SK-N-SH treated with all-trans-retinoic acid at 6 μM for 48 hours (cell line): ENCODE measurements at regions not wholly inside any gene's neighbourhood (a gene's known extent, or its start where the extent isn't known, plus 50 kb on each side); places are given as distances from the start of the nearest gene placed in this dataset.

Source experiments
- CSRNP3 ChIP-seq: fragments of 250-450 bp; sonication (Bioruptor Pico); IDR thresholded peaks from 2 replicates; pipeline ENCODE4 v1.5.1; 2021; ENCODE audit warnings: mild to moderate bottlenecking, moderate library complexity
- PPARA ChIP-seq: fragments of 250-450 bp; sonication (Bioruptor Pico); IDR thresholded peaks from 2 replicates; pipeline ENCODE4 v1.5.0; 2020; ENCODE audit warnings: mild to moderate bottlenecking, borderline replicate concordance
- SNAI2 ChIP-seq: fragments of 250-450 bp; sonication (Bioruptor Pico); IDR thresholded peaks from 2 replicates; pipeline ENCODE4 v1.5.0; 2020; ENCODE audit warnings: mild to moderate bottlenecking, moderate library complexity

DNA sequence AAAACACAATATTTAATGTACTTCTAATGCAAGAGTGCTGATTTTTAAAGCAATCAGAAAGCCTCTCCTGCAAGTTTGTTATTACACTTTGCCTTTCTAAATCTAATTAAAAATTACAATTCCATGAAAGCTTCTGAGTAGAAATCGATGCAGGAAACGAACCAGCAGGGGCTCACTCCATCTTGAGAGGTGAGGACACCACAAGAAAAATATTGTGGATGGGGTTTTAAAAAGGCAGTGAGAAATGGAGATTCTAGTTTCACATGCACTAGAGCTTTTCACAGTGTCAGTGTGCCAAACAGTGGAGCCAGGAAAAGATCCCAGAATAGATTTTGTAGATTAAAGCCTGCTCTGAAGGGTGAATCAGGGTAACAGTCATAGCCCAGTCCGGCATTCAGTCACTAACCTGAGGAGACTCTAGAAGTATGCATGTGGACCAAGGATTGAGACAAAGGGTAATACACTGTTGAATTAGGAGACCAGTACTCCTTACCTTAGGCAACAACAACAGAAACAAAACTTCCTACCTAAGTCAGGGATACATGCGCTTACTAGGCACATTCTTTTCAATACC lies 362.3 kb downstream of the NAF1 start:
- TF ChIP-seq PPARA (CRISPR knock-in tag) (no peak), CSRNP3 (CRISPR knock-in tag) (no peak), SNAI2 (CRISPR knock-in tag) (no peak)
